Endothelial cell of umbilical vein (primary cell): ENCODE measurements at regions not wholly inside any gene's neighbourhood (a gene's known extent, or its start where the extent isn't known, plus 50 kb on each side); places are given as distances from the start of the nearest gene placed in this dataset.

ENCODE experiments used
- CTCF ChIP-seq, 2 donors: IDR thresholded peaks; 1 replicate in 1 of 2; 2 replicates in 1 of 2; pipeline ENCODE4 v1.5.1; 2011; ENCODE audit warnings: low read length in 2 of 2, mild to moderate bottlenecking in 2 of 2, moderate library complexity in 2 of 2, control low read depth in 1 of 2, inconsistent platforms in 1 of 2, low read depth in 1 of 2; ENCODE audit not compliant: insufficient read depth in 1 of 2; ENCODE audit errors: extremely low read depth in 1 of 2
- EZH2 ChIP-seq: IDR thresholded peaks from 2 replicates; pipeline ENCODE4 v1.6.1; 2012; ENCODE audit warnings: borderline replicate concordance, low read depth, mild to moderate bottlenecking, moderate library complexity, low read length, inconsistent platforms; ENCODE audit not compliant: severe bottlenecking
- FOS ChIP-seq: IDR thresholded peaks from 2 replicates; pipeline ENCODE4 v1.6.1; 2011; ENCODE audit warnings: mild to moderate bottlenecking, low read length, moderate library complexity, borderline replicate concordance; ENCODE audit not compliant: insufficient read depth
- JUN ChIP-seq: IDR thresholded peaks from 2 replicates; pipeline ENCODE4 v1.6.1; 2011; ENCODE audit warnings: borderline replicate concordance, low read depth; ENCODE audit not compliant: insufficient read length, insufficient read depth
- MAX ChIP-seq: IDR thresholded peaks from 2 replicates; pipeline ENCODE4 v1.6.1; 2011; ENCODE audit not compliant: insufficient read depth, insufficient read length
- MYC ChIP-seq: IDR thresholded peaks from one replicate; pipeline ENCODE4 v1.6.1; 2011; ENCODE audit warnings: mild to moderate bottlenecking, low read depth, low read length
- POLR2A ChIP-seq: IDR thresholded peaks from 2 replicates; pipeline ENCODE4 v1.6.1; 2012; ENCODE audit warnings: low read depth, mild to moderate bottlenecking, control low read depth, low read length
- POLR2AphosphoS5 ChIP-seq: IDR thresholded peaks from 2 replicates; pipeline ENCODE4 v1.6.1; 2012; ENCODE audit warnings: low read depth, mild to moderate bottlenecking, control low read depth, low read length, moderate library complexity; ENCODE audit not compliant: insufficient read depth

DNA sequence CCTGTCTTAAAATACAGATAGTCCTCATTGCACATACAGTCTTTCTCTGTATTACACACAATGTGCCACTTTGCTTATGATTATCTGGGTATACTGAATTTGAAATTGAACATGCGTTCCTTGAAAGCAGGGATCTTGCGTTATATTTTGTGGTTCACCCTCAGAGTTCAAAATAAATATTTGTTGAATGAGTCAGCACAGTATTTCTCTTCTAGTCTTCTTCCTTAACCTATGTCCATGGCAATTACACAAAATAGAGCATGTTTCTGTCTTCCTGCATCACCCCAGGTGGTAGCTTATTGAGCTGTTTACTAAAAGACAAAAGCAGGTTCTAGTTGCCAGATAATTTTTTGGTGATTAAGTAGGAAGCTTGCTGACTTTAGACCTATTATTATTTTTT is 272.9 kb upstream of the FERMT1 start:
- TF ChIP-seq CTCF (IDR thresholded peaks at IDR 0.05; ENCODE audit: extremely low read depth in 1 of 2, insufficient read depth in 1 of 2, low read depth in 1 of 2, low read length in 2 of 2) (no peak), POLR2AphosphoS5 (no peak), JUN (no peak), EZH2 (no peak), FOS (no peak), MAX (no peak), POLR2A (no peak), MYC (no peak)
